SHP77 treated with DMSO at 0.1 percent for 48 hours (cell line): ENCODE measurements at regions not wholly inside any gene's neighbourhood (a gene's known extent, or its start where the extent isn't known, plus 50 kb on each side); places are given as distances from the start of the nearest gene placed in this dataset.

Experiments
- DNase-seq: peaks from one replicate; lab custom pipeline; 2025; lab: John Stamatoyannopoulos, UW

GRCh38 chr20:10806539-10806938 is 132.7 kb upstream of the JAG1 start:
- no peak for DNase-seq

- no peak for DNase-seq
These were observed 133.2 kb upstream of the JAG1 start for GRCh38 chr20:10807013-10807412.

- DNase-seq: no peak
These were observed 139.0 kb upstream of the JAG1 start for GRCh38 chr20:10812759-10813327.

GRCh38 chr20:10823585-10823984 is 149.8 kb upstream of the JAG1 start:
- no peak for DNase-seq

GRCh38 chr20:10824750-10825500 is 151.1 kb upstream of the JAG1 start:
- no peak for DNase-seq

GRCh38 chr20:10826111-10826510 is 152.3 kb upstream of the JAG1 start:
- DNase-seq: no peak

- DNase-seq: no peak
These were observed 154.4 kb upstream of the JAG1 start for GRCh38 chr20:10828180-10828579.

GRCh38 chr20:10832141-10832540 is 158.3 kb upstream of the JAG1 start:
- no peak for DNase-seq

GRCh38 chr20:10837901-10838300 is 164.1 kb upstream of the JAG1 start:
- no peak for DNase-seq

GRCh38 chr20:10842116-10842515 is 168.3 kb upstream of the JAG1 start:
- peak; percentile 55 for DNase-seq

- no peak for DNase-seq
These were observed 169.4 kb upstream of the JAG1 start for GRCh38 chr20:10843146-10843711.

GRCh38 chr20:10846766-10847165 is 173.0 kb upstream of the JAG1 start:
- no peak for DNase-seq

- no peak for DNase-seq
These were observed 175.1 kb upstream of the JAG1 start for GRCh38 chr20:10848810-10849370.

GRCh38 chr20:10853176-10853575 is 179.4 kb upstream of the JAG1 start:
- no peak for DNase-seq

- no peak for DNase-seq
These were observed 179.9 kb upstream of the JAG1 start for GRCh38 chr20:10853731-10854130.

- DNase-seq: no peak
These were observed 181.2 kb upstream of the JAG1 start for GRCh38 chr20:10854976-10855375.

- no peak for DNase-seq
These were observed 182.0 kb upstream of the JAG1 start for GRCh38 chr20:10855778-10856177.

GRCh38 chr20:10856237-10857015 is 182.6 kb upstream of the JAG1 start:
- DNase-seq: no peak

GRCh38 chr20:10857352-10858070 is 183.7 kb upstream of the JAG1 start:
- DNase-seq: no peak

- no peak for DNase-seq
These were observed 187.3 kb upstream of the JAG1 start for GRCh38 chr20:10861090-10861489.

GRCh38 chr20:10861619-10862018 is 187.8 kb upstream of the JAG1 start:
- DNase-seq: peak; percentile 22
